ENCODE measurements at regions not wholly inside any gene's neighbourhood (a gene's known extent, or its start where the extent isn't known, plus 50 kb on each side); places are given as distances from the start of the nearest gene placed in this dataset.

- Histone ChIP-seq H3K4me3 (no peak overlapping the region), H3K4me1 (no peaks in the 10 kb centered on the region), H3K9me3 (no peaks in the 10 kb centered on the region), H3K36me3 (no peaks in the 10 kb centered on the region), H3K27ac (no peak overlapping the region), H3K27me3 (no peaks in the 10 kb centered on the region)
- no peak for DNase-seq
- TF ChIP-seq CTCF (IDR thresholded peaks at IDR 0.05) (no peak), POLR2A (IDR thresholded peaks at IDR 0.05) (no peak)
Observed at GRCh38 chrX:42567268-42567667, 210.7 kb downstream of the PPP1R2C start.

- no peak for TF ChIP-seq POLR2A (IDR thresholded peaks at IDR 0.05)
- TF ChIP-seq CTCF (IDR thresholded peaks at IDR 0.05), result no peak
- no peak for DNase-seq
- Histone ChIP-seq H3K4me3 (no peak overlapping the region), H3K4me1 (no peaks in the 10 kb centered on the region), H3K36me3 (no peaks in the 10 kb centered on the region), H3K9me3 (no peaks in the 10 kb centered on the region), H3K27ac (no peak overlapping the region), H3K27me3 (no peaks in the 10 kb centered on the region)
Observed at GRCh38 chrX:42565739-42566138, 212.2 kb downstream of the PPP1R2C start.

GRCh38 chrX:42546800-42547199 lies 231.2 kb downstream of the PPP1R2C start:
- no peaks in the 10 kb centered on the region for H3K36me3 ChIP-seq
- H3K4me1 ChIP-seq, result no peaks in the 10 kb centered on the region
- no peak for DNase-seq
- TF ChIP-seq POLR2A (IDR thresholded peaks at IDR 0.05) (no peak), CTCF (IDR thresholded peaks at IDR 0.05) (no peak)
- H3K27ac ChIP-seq, result no peak overlapping the region
- H3K27me3 ChIP-seq, result no peaks in the 10 kb centered on the region
- no peaks in the 10 kb centered on the region for H3K9me3 ChIP-seq
- H3K4me3 ChIP-seq, result no peak overlapping the region

- Histone ChIP-seq H3K27ac (no peak overlapping the region), H3K4me1 (no peaks in the 10 kb centered on the region), H3K4me3 (no peak overlapping the region), H3K9me3 (no peaks in the 10 kb centered on the region), H3K27me3 (no peaks in the 10 kb centered on the region), H3K36me3 (no peaks in the 10 kb centered on the region)
- TF ChIP-seq POLR2A (IDR thresholded peaks at IDR 0.05), result no peak
- TF ChIP-seq CTCF (IDR thresholded peaks at IDR 0.05), result no peak
- DNase-seq, result no peak
Observed at GRCh38 chrX:42544883-42545282, 233.1 kb downstream of the PPP1R2C start.

- DNase-seq, result no peak
- TF ChIP-seq POLR2A (IDR thresholded peaks at IDR 0.05) (no peak), CTCF (IDR thresholded peaks at IDR 0.05) (no peak)
- H3K27ac ChIP-seq, result no peak overlapping the region
Observed at GRCh38 chrX:42541554-42541953, 236.4 kb downstream of the PPP1R2C start.

GRCh38 chrX:42540146-42540545 lies 237.8 kb downstream of the PPP1R2C start:
- Histone ChIP-seq H3K27me3 (no peaks in the 10 kb centered on the region), H3K4me1 (no peaks in the 10 kb centered on the region), H3K36me3 (no peaks in the 10 kb centered on the region), H3K4me3 (no peak overlapping the region), H3K27ac (no peak overlapping the region), H3K9me3 (no peaks in the 10 kb centered on the region)
- TF ChIP-seq POLR2A (IDR thresholded peaks at IDR 0.05) (no peak), CTCF (IDR thresholded peaks at IDR 0.05) (no peak)
- peak in 1 of 3 donors; percentile 61 for DNase-seq

More at GRCh38 chrX:42541554-42541953, 236.4 kb downstream of the PPP1R2C start:
- H3K9me3 ChIP-seq, result no peaks in the 10 kb centered on the region
- H3K36me3 ChIP-seq, result no peaks in the 10 kb centered on the region
- no peaks in the 10 kb centered on the region for H3K27me3 ChIP-seq
- H3K4me3 ChIP-seq, result no peak overlapping the region
- H3K4me1 ChIP-seq, result no peaks in the 10 kb centered on the region

Data from Peyer's patch (tissue), 4 donors.